Hepatic stellate cell (primary cell): ENCODE measurements at regions not wholly inside any gene's neighbourhood (a gene's known extent, or its start where the extent isn't known, plus 50 kb on each side); places are given as distances from the start of the nearest gene placed in this dataset.
"Not testable (repeated sequence)": the region's sequence is repeated elsewhere in the genome, so short reads cannot be mapped to it uniquely, and the experiment has no call there.

Experiments
- DNase-seq: peaks from one replicate; pipeline ENCODE4 v3.0.0; 2011; ENCODE audit warnings: low spot score

GRCh38 chrX:28472926-28473325 is 114.3 kb upstream of the IL1RAPL1 start:
- DNase-seq: no peak

- DNase-seq: no peak
These were observed 99.4 kb upstream of the IL1RAPL1 start for GRCh38 chrX:28487818-28488217.

- no peak for DNase-seq
These were observed 95.9 kb upstream of the IL1RAPL1 start for GRCh38 chrX:28491322-28491721.

- no peak for DNase-seq
These were observed 95.3 kb upstream of the IL1RAPL1 start for GRCh38 chrX:28491941-28492340.

- peak; percentile 32 for DNase-seq
These were observed 88.6 kb upstream of the IL1RAPL1 start for GRCh38 chrX:28498658-28499057.

- not testable (repeated sequence) for DNase-seq
These were observed 84.6 kb upstream of the IL1RAPL1 start for GRCh38 chrX:28502667-28503066.

- not testable (repeated sequence) for DNase-seq
These were observed 79.6 kb upstream of the IL1RAPL1 start for GRCh38 chrX:28507650-28508049.

GRCh38 chrX:28520786-28521185 is 66.5 kb upstream of the IL1RAPL1 start:
- no peak for DNase-seq

GRCh38 chrX:28528354-28528753 is 58.9 kb upstream of the IL1RAPL1 start:
- DNase-seq: not testable (repeated sequence)
